ENCODE measurements at regions not wholly inside any gene's neighbourhood (a gene's known extent, or its start where the extent isn't known, plus 50 kb on each side); places are given as distances from the start of the nearest gene placed in this dataset.

GRCh38 chr10:6737080-6737641, 157.1 kb upstream of the PRKCQ start:
- H3K9me3 ChIP-seq (ENCODE audit: control insufficient read depth, insufficient read depth, low read depth, low read length), result no peaks in the 10 kb centered on the region
- no peaks in the 10 kb centered on the region for H3K36me3 ChIP-seq (ENCODE audit: control insufficient read depth in 2 of 2, insufficient read depth in 1 of 2, low read length in 2 of 2)
- H3K4me3 ChIP-seq (ENCODE audit: low read depth, low read length), result no peak overlapping the region
- no peak overlapping the region for H3K27ac ChIP-seq (ENCODE audit: extremely low read depth, low read depth, low read length)
- ChIA-PET CTCF (interaction anchor here (0.6 to 1.0 kb wide), 3 partner anchors 16 to 369 kb away, joined by 3 to 4 read pairs (median 4); no protein-coding TSS in a partner anchor), POLR2A (no interaction called here)
- no peaks in the 10 kb centered on the region for H3K4me1 ChIP-seq (ENCODE audit: control insufficient read depth, insufficient read depth, low read length)
- TF ChIP-seq, protein P1, sequence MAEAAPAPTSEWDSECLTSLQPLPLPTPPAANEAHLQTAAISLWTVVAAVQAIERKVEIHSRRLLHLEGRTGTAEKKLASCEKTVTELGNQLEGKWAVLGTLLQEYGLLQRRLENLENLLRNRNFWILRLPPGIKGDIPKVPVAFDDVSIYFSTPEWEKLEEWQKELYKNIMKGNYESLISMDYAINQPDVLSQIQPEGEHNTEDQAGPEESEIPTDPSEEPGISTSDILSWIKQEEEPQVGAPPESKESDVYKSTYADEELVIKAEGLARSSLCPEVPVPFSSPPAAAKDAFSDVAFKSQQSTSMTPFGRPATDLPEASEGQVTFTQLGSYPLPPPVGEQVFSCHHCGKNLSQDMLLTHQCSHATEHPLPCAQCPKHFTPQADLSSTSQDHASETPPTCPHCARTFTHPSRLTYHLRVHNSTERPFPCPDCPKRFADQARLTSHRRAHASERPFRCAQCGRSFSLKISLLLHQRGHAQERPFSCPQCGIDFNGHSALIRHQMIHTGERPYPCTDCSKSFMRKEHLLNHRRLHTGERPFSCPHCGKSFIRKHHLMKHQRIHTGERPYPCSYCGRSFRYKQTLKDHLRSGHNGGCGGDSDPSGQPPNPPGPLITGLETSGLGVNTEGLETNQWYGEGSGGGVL (tag by site-specific recombination; IDR thresholded peaks at IDR 0.05), result peak; percentile 71
- TF ChIP-seq, protein P2, sequence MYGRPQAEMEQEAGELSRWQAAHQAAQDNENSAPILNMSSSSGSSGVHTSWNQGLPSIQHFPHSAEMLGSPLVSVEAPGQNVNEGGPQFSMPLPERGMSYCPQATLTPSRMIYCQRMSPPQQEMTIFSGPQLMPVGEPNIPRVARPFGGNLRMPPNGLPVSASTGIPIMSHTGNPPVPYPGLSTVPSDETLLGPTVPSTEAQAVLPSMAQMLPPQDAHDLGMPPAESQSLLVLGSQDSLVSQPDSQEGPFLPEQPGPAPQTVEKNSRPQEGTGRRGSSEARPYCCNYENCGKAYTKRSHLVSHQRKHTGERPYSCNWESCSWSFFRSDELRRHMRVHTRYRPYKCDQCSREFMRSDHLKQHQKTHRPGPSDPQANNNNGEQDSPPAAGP (tag by site-specific recombination; IDR thresholded peaks at IDR 0.05), result peak; percentile 41; the same call in 1 of the 2 replicates
- TF ChIP-seq ZFHX2 (tag by site-specific recombination; conservative IDR thresholded peaks at IDR 0.05) (peak; percentile 51; the same call in 1 of the 2 replicates), EGR2 (tag by site-specific recombination; IDR thresholded peaks at IDR 0.05; ENCODE audit: low read depth) (peak; percentile 72), ZNF701 (tag by site-specific recombination; IDR thresholded peaks at IDR 0.05) (no peak)

GRCh38 chr10:6734286-6734685, 154.2 kb upstream of the PRKCQ start:
- H3K4me3 ChIP-seq (ENCODE audit: low read depth, low read length), result no peak overlapping the region
- H3K4me1 ChIP-seq (ENCODE audit: control insufficient read depth, insufficient read depth, low read length), result no peaks in the 10 kb centered on the region
- CTCF ChIA-PET, result no interaction called here
- H3K9me3 ChIP-seq (ENCODE audit: control insufficient read depth, insufficient read depth, low read depth, low read length), result no peaks in the 10 kb centered on the region
- POLR2A ChIA-PET, result no interaction called here
- H3K36me3 ChIP-seq (ENCODE audit: control insufficient read depth in 2 of 2, insufficient read depth in 1 of 2, low read length in 2 of 2), result no peaks in the 10 kb centered on the region
- no peak overlapping the region for H3K27ac ChIP-seq (ENCODE audit: extremely low read depth, low read depth, low read length)
- TF ChIP-seq ZNF776 (tag by site-specific recombination; IDR thresholded peaks at IDR 0.05; ENCODE audit: borderline replicate concordance) (no peak), FEZF1 (tag by site-specific recombination; IDR thresholded peaks at IDR 0.05) (no peak), ZNF366 (tag by site-specific recombination; conservative IDR thresholded peaks at IDR 0.05) (no peak), PRDM2 (tag by site-specific recombination; IDR thresholded peaks at IDR 0.05; ENCODE audit: borderline replicate concordance) (no peak), ZNF670 (tag by site-specific recombination; IDR thresholded peaks at IDR 0.05; ENCODE audit: low read depth) (no peak), SP2 (tag by site-specific recombination; IDR thresholded peaks at IDR 0.05) (no peak), ZNF518A (tag by site-specific recombination; conservative IDR thresholded peaks at IDR 0.05; ENCODE audit: low read depth) (no peak), ZNF114 (tag by site-specific recombination; IDR thresholded peaks at IDR 0.05) (no peak), ZNF157 (tag by site-specific recombination; IDR thresholded peaks at IDR 0.05) (no peak), ZBTB7A (tag by site-specific recombination; IDR thresholded peaks at IDR 0.05; ENCODE audit: low read depth) (no peak), ZNF2 (tag by site-specific recombination; IDR thresholded peaks at IDR 0.05) (no peak), ZNF112 (tag by site-specific recombination; IDR thresholded peaks at IDR 0.05) (no peak)

Measured in HEK293 (cell line).